Stimulated activated naive CD8-positive, alpha-beta T cell treated with anti-CD3 and anti-CD28 coated beads, Interleukin-15, Interleukin-2, amounts not matched to agents 100 ng/mL and 50 ng/mL, for 24 hours (primary cell): ENCODE measurements at regions not wholly inside any gene's neighbourhood (a gene's known extent, or its start where the extent isn't known, plus 50 kb on each side); places are given as distances from the start of the nearest gene placed in this dataset.
"Not testable (repeated sequence)": the region's sequence is repeated elsewhere in the genome, so short reads cannot be mapped to it uniquely, and the experiment has no call there.

Experiments used
- H3K27ac Mint-ChIP-seq: one replicate; pipeline ENCODE4 v1.8.0; 2021; ENCODE audit warnings: mild to moderate bottlenecking, mixed read lengths
- H3K27me3 Mint-ChIP-seq: one replicate; pipeline ENCODE4 v1.8.0; 2021; ENCODE audit warnings: mixed read lengths
- H3K36me3 Mint-ChIP-seq: one replicate; pipeline ENCODE4 v1.8.0; 2021; ENCODE audit warnings: low read depth, mixed read lengths
- H3K4me1 Mint-ChIP-seq: one replicate; pipeline ENCODE4 v1.8.0; 2021; ENCODE audit warnings: low read depth, mixed read lengths
- H3K4me3 Mint-ChIP-seq: one replicate; pipeline ENCODE4 v1.8.0; 2021; ENCODE audit warnings: mild to moderate bottlenecking, mixed read lengths
- H3K9me3 Mint-ChIP-seq: one replicate; pipeline ENCODE4 v1.8.0; 2021; ENCODE audit warnings: mixed read lengths

DNA sequence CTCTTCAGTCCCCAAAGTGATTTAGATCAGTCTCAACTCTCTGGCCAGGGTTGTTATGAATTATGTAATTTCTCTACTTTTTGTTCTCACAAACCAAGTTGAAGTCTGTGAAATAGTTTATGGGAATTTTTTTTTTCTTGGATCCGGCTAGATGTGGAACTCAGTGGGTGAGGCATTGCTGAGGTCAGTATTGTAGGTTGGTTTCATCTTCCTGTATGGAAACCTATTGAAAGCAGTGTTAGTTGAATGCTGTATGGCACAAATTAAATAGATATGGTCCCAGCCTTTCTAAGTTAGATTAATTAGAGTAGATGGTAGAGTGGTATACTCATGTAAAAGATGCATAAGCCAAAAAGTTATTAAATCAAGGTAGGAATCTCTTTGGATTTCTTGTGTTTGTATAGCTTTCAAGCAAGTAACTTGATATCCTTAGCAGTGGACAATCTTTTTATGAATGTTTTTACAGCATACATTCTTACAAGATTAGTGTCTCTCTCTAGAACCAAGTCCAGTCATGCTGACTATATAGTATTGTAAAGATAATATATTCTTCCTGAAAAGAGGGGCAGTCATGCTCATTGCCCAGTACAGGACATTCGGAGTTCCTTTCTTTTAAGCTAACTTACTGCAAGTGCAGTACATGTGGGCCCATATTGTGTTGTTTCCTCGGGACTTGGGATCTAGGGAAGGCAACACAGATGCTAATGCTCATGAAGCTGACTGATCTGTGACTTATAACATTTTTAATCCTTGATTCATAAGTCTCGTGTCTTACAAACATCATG lies 2541.1 kb downstream of the PCDH9 start:
- Mint-ChIP-seq H3K4me3 (no peak overlapping the region), H3K27ac (no peak overlapping the region), H3K27me3 (no peaks in the 10 kb centered on the region), H3K36me3 (no peaks in the 10 kb centered on the region), H3K9me3 (peaks cover 27% of the 10 kb centered on the region), H3K4me1 (no peaks in the 10 kb centered on the region)

DNA sequence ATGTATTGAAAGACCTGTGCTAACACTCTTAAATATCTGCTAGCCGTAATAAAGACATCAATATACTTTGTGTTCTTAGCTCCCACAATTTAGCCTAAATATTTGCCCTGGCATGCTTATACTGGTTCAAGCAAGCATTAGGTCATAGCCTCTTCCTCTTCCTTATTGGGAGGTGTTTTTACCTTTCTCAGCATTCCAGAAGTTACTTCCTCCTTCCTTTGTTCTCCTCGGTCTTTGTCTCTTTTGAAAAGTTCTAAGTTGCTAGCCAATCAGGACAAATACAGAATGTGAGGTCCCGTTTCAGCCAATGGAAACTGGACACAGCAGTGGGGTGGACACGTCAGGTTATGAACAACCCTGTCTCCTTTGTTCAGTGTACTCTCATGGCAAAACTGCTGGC lies 2543.6 kb downstream of the PCDH9 start:
- not testable (repeated sequence) for H3K4me3 Mint-ChIP-seq, H3K4me1 Mint-ChIP-seq, H3K27ac Mint-ChIP-seq, H3K36me3 Mint-ChIP-seq, H3K27me3 Mint-ChIP-seq
- peaks cover 20% of the 10 kb centered on the region for H3K9me3 Mint-ChIP-seq

DNA sequence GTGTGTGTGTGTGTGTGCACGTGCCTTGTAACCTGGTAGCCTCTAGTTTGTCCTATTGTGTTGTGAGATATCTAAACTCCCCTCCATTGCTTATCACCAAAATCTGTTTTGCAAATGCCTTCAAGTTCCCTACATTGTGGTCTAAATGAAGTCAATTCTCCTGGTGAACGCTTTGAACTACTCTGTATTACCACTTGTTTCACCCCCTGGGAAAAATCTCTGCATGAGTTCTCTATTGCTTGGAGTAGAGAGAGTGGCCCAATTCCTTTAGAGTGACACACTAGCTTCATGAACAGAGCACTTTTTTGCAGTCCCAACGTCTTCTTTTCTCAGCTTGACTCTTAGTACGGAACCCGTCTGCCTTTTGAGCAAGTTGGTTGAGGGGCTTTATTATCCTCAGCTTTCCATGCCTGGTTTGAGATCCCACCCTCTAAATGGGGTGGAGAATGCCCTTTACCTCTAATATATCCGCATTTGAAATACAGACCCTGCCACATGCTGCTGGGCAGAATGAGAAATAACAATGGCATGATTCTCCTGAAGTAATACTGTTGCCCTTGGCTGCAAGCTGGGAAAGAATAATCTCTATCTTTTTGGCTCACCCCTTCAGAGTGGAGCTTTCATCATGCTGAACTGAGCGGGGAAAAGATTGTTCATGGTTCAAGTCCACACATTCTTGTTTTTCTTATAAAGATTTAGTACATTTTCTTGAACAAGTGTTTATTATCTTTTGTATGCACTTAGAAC lies 2545.3 kb downstream of the PCDH9 start:
- Mint-ChIP-seq H3K4me3 (no peak overlapping the region), H3K27ac (no peak overlapping the region), H3K9me3 (peaks cover 20% of the 10 kb centered on the region), H3K36me3 (no peaks in the 10 kb centered on the region), H3K4me1 (no peaks in the 10 kb centered on the region), H3K27me3 (no peaks in the 10 kb centered on the region)

DNA sequence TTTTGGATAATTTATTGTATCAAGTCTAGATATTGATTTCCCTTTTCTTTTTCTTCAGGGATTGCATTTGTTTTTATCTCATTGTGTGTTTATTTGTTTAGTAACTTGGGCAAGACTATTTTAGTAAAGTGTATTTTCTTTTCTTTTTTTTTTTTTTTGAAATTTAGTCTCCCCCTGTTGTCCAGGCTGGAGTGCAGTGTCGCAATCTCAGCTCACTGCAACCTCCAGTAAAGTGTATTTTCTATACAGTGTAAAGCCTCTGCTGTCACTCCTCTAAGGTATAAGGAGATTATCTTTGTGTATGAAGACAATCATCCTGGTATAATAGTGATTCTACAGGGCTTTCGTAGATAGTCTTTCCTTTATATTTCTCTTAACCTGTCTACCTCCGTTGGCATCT lies 2546.0 kb downstream of the PCDH9 start:
- no peaks in the 10 kb centered on the region for H3K27me3 Mint-ChIP-seq
- no peak overlapping the region for H3K4me3 Mint-ChIP-seq
- no peaks in the 10 kb centered on the region for H3K4me1 Mint-ChIP-seq
- H3K9me3 Mint-ChIP-seq: peaks cover 20% of the 10 kb centered on the region
- no peaks in the 10 kb centered on the region for H3K36me3 Mint-ChIP-seq
- no peak overlapping the region for H3K27ac Mint-ChIP-seq

DNA sequence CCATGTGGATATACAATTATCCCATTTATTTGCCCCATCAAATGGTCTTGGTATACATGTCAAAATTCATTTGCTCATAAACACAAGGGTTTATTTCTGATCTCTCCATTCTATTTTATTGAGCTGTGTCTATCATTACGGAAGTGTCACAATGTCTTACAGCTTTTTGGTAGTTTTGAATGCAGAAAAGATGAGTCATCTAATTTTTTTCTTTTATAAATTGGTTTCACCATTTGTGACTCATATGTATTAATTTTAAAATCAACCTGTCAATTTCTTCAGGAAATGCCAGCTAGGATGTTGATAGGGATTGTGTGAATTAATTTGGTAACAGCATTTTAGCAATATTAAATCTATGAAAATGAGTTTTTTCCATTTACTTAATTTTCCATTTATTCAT lies 2549.4 kb downstream of the PCDH9 start:
- H3K9me3 Mint-ChIP-seq: peaks cover 6% of the 10 kb centered on the region
- H3K36me3 Mint-ChIP-seq: no peaks in the 10 kb centered on the region
- no peaks in the 10 kb centered on the region for H3K4me1 Mint-ChIP-seq
- no peak overlapping the region for H3K4me3 Mint-ChIP-seq
- no peaks in the 10 kb centered on the region for H3K27me3 Mint-ChIP-seq
- no peak overlapping the region for H3K27ac Mint-ChIP-seq

DNA sequence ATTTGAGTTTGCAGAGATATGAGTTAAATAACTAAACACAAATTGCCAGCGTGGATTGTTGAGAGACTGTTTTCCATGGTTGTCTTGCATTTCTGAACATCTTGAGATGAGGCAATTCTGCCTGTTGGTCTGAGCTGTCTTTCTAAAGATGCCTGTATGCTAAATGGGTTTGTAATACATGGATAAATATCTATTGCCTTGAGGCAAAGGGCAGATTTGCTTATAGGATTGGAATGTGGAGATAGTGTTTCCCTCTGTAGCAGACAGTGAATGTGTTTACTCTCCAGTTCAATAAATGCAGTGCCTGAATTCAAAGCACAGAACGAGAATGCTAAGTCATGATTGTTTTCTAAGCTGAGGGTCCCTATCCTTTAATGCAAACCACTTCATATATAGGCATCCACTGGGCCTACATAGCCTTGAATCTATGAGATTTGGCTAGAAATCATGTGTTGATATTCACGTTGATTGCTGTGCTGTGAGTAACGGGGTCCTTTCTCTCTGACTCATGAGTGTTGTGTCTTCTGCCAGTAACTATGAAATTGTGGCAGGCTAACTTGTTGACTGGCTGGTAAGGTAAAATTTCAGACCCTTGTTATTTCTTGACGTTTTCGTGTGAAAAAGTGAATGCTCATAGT lies 2554.8 kb downstream of the PCDH9 start:
- peaks cover 11% of the 10 kb centered on the region for H3K9me3 Mint-ChIP-seq
- no peak overlapping the region for H3K4me3 Mint-ChIP-seq
- no peaks in the 10 kb centered on the region for H3K36me3 Mint-ChIP-seq
- H3K4me1 Mint-ChIP-seq: no peaks in the 10 kb centered on the region
- H3K27ac Mint-ChIP-seq: no peak overlapping the region
- no peaks in the 10 kb centered on the region for H3K27me3 Mint-ChIP-seq

DNA sequence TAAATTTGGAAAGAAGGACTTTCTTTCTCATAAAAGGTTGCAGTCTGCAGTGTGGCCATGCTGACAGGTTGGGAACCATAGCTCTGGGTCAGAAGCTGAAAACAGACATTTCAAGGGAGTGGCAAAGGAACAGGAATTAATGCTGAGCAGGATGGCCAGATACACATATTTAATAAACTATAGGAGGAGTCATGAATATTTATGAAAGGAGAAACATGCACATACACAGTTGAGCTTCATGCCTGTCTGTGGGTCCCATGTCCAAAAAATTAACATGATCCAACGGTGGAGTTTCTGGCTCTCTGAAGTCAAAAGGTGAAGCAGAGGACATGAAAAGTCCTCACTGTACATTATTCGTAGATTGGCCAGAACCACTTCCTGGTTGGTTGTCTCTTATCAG lies 2556.0 kb downstream of the PCDH9 start:
- H3K4me1 Mint-ChIP-seq: no peaks in the 10 kb centered on the region
- H3K36me3 Mint-ChIP-seq: no peaks in the 10 kb centered on the region
- no peaks in the 10 kb centered on the region for H3K27me3 Mint-ChIP-seq
- H3K9me3 Mint-ChIP-seq: peaks cover 11% of the 10 kb centered on the region
- H3K4me3 Mint-ChIP-seq: no peak overlapping the region
- H3K27ac Mint-ChIP-seq: no peak overlapping the region

DNA sequence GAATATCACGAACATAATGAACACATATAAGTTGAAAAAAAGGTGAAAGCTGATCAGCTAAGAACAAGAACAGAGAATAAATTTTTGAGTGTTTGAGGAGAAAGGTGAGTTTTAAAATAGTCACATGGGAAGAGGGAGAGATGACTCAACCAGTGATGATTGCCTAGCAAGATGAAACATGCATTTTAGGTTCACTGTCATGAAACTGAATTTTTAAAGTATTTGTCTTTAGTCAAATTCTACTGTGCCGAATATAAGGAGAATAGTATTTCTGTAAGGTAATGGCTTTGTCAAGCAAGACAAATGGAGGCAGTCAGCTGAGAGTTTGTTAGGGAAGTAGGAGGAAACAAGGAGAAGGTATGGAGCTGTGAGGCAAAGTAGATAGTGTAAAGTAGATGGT lies 2557.4 kb downstream of the PCDH9 start:
- H3K27ac Mint-ChIP-seq: no peak overlapping the region
- H3K4me3 Mint-ChIP-seq: no peak overlapping the region
- no peaks in the 10 kb centered on the region for H3K36me3 Mint-ChIP-seq
- peaks cover 11% of the 10 kb centered on the region for H3K9me3 Mint-ChIP-seq
- no peaks in the 10 kb centered on the region for H3K27me3 Mint-ChIP-seq
- H3K4me1 Mint-ChIP-seq: no peaks in the 10 kb centered on the region

DNA sequence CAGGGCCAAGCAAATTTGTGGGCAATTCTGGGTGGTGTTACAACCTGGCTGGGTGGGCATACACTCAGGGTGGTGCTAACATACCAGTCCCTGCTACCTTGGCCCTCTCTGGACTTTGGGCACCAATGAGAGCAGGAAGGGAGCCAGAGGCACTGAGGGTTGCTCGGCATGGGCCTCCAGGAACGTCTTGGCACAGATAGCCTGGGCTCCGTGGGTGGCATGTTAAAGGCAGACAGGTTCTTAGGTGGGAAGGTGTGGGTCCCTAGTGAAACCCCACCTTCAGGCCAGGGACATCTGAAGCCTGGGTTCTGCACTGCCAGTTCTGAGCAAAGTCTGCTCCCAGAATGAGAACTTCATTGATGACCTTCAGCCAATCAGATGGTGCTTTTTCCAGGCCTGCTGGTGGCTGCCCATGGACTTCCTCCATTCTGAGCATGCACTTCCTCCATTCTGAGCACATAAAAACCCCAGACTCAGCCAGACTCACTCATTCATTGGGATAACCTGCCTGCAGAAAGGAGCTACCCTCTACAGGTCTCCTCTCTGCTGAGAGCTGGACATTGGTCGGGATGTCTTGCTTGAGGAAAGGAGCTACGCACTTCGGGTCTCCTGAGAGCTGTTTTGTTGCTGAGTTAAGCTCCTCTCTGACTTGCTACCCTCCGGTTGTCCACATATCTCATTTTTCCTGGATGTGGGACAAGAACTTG lies 2567.1 kb downstream of the PCDH9 start:
- no peaks in the 10 kb centered on the region for H3K4me1 Mint-ChIP-seq
- H3K27me3 Mint-ChIP-seq: no peaks in the 10 kb centered on the region
- H3K36me3 Mint-ChIP-seq: no peaks in the 10 kb centered on the region
- H3K27ac Mint-ChIP-seq: no peak overlapping the region
- H3K9me3 Mint-ChIP-seq: peaks cover 8% of the 10 kb centered on the region
- H3K4me3 Mint-ChIP-seq: no peak overlapping the region

DNA sequence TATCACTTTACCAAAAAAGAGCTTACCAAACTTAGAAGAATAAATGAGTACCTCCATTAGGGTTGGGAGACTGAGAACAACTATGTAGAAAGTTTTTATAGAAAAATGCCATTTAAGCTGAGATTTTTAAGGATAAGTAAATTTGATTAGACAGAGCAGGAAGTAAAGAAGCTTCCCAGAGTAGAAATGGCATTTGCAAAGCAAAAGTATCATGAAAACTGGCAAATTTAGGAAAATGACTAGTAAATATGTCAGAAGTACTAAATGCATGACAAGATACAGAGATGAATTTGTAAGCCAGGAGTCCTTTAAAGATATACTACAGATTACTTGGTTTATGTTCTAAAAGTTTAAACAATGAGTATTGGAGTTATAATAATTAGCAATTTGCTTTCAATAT lies 2581.8 kb downstream of the PCDH9 start:
- no peak overlapping the region for H3K27ac Mint-ChIP-seq
- H3K27me3 Mint-ChIP-seq: no peaks in the 10 kb centered on the region
- no peak overlapping the region for H3K4me3 Mint-ChIP-seq
- H3K36me3 Mint-ChIP-seq: no peaks in the 10 kb centered on the region
- H3K4me1 Mint-ChIP-seq: no peaks in the 10 kb centered on the region
- peaks cover 4% of the 10 kb centered on the region for H3K9me3 Mint-ChIP-seq

DNA sequence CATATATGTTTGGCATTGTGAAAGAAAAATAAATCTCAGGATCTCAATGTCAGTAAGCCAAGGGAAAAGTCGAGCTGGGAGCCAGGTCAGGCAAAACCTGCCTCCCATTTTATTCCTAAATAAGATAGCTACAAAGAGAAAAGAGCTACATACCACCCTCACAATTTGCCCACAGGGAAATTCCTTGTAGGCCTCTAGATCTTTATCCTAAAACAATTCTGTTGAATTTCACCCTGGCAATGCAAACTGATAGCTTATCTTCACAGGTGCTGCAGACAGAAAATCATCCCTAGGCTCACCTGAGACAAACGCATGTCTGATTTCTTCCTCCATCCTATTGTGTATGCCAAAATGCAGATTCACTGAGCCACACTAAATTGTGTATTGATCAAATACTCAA lies 2587.1 kb downstream of the PCDH9 start:
- H3K27me3 Mint-ChIP-seq: no peaks in the 10 kb centered on the region
- H3K4me3 Mint-ChIP-seq: no peak overlapping the region
- H3K9me3 Mint-ChIP-seq: peaks cover 4% of the 10 kb centered on the region
- H3K4me1 Mint-ChIP-seq: no peaks in the 10 kb centered on the region
- no peaks in the 10 kb centered on the region for H3K36me3 Mint-ChIP-seq
- H3K27ac Mint-ChIP-seq: no peak overlapping the region

DNA sequence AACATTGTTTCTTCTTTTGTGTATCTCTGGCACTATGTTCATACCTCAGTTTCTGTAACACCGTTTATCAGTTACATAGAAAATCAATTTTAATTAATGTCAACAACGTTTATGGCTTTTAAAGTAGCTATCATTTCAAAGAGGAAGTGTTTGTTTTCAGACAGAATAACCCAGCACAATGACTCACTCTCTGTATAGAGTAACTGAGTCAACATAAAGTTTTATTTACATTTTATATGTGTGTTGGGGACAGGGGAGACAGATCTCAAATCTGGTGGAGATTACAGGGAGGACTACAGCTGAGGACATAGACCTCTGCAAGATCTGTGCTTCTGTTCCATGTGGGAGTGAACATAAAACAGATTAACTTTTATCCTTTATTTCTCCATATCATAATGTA lies 2590.1 kb downstream of the PCDH9 start:
- Mint-ChIP-seq H3K36me3 (no peaks in the 10 kb centered on the region), H3K27me3 (no peaks in the 10 kb centered on the region), H3K4me1 (no peaks in the 10 kb centered on the region), H3K27ac (no peak overlapping the region), H3K4me3 (no peak overlapping the region), H3K9me3 (peaks cover 4% of the 10 kb centered on the region)

DNA sequence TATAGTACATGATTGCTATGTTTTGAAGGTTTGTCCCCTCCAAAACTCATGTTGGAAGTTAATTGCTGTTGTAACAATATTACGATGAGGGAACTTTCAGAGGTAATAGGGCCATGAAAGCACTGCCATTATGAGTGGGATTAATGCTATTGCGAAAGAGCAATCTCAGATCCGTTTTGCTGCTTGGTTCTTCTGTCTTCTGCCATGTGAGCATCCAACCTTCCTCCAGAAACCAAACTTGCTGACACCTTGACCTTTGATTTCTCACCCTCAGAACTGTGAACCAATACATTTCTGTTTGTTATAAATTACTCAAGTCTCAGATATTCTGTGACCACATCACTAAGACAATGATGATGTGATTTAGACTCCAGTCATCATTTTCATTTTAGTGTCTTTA lies 2590.9 kb downstream of the PCDH9 start:
- no peaks in the 10 kb centered on the region for H3K9me3 Mint-ChIP-seq
- H3K27ac Mint-ChIP-seq: no peak overlapping the region
- H3K4me3 Mint-ChIP-seq: no peak overlapping the region
- no peaks in the 10 kb centered on the region for H3K27me3 Mint-ChIP-seq
- no peaks in the 10 kb centered on the region for H3K4me1 Mint-ChIP-seq
- H3K36me3 Mint-ChIP-seq: no peaks in the 10 kb centered on the region

DNA sequence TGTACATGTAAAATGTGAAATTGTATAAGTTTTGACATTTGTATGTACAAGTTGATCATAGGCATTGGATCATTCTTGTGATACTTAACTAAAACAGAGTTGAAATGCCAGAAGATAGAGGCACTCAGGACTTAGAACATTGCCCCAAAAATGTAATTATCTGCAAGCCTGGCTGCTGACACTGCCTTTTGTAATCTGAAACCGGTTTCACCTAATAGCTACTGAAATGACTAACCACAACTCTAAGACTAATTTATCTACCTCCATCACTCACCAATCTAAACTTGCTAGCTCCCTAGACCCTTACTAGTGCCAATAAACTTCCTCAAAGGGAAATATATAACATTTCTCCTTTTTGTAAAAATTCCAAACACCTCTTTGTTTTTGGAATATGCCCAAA lies 2596.2 kb downstream of the PCDH9 start:
- Mint-ChIP-seq H3K27me3 (no peaks in the 10 kb centered on the region), H3K36me3 (no peaks in the 10 kb centered on the region), H3K9me3 (no peaks in the 10 kb centered on the region), H3K4me3 (no peak overlapping the region), H3K27ac (no peak overlapping the region), H3K4me1 (no peaks in the 10 kb centered on the region)

DNA sequence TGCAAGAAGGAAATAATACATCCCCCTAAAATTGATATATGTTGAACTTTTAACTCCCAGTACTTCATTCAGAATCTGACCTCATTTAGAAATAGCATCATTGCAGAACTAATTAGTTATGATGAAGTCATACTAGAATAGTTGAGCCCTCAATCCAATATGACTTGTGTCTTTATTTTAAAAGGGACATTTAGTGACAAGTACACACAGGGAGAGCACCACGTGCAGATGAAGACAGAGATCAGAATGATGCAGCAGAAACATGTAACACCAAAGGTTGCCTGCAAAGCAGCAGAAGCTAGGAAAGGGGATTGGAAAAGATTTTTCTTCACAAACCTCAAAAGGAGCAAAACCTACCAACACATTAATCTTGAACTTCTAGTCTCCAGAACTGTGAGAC lies 2602.5 kb downstream of the PCDH9 start:
- H3K27me3 Mint-ChIP-seq: no peaks in the 10 kb centered on the region

More for the DNA sequence above, 2602.5 kb downstream of the PCDH9 start:
- Mint-ChIP-seq H3K4me3 (no peak overlapping the region), H3K27ac (no peak overlapping the region), H3K9me3 (peaks cover 4% of the 10 kb centered on the region), H3K4me1 (no peaks in the 10 kb centered on the region), H3K36me3 (no peaks in the 10 kb centered on the region)
